ENCODE measurements at regions not wholly inside any gene's neighbourhood (a gene's known extent, or its start where the extent isn't known, plus 50 kb on each side); places are given as distances from the start of the nearest gene placed in this dataset.

DNA sequence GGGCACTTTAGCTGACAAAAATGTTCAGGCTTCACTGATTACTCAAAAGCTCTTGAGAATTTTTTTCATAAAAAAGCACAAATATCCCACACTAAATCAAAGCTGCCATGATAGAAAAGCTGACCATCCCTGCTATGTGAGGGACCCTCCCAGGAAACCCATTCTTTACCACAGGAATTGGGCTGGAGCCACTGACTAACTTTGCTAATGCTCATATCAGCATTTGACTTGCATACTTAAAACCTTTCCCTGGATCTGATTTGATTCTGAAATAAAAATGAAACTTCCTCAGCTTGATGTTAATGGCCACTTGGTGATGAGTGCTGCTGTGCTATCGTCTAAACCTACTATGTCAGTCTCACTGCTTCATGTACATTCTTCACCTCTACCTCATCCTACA lies 243.6 kb downstream of the PRELID2 start:
- no peaks in the 10 kb centered on the region for H3K9me3 ChIP-seq
- WGBS, 4 donors: 88 to 97% (median 89%) methylated on average over 1 of the region's 1 CpG
- H3K36me3 ChIP-seq: no peaks in the 10 kb centered on the region
- TF ChIP-seq, protein P1, sequence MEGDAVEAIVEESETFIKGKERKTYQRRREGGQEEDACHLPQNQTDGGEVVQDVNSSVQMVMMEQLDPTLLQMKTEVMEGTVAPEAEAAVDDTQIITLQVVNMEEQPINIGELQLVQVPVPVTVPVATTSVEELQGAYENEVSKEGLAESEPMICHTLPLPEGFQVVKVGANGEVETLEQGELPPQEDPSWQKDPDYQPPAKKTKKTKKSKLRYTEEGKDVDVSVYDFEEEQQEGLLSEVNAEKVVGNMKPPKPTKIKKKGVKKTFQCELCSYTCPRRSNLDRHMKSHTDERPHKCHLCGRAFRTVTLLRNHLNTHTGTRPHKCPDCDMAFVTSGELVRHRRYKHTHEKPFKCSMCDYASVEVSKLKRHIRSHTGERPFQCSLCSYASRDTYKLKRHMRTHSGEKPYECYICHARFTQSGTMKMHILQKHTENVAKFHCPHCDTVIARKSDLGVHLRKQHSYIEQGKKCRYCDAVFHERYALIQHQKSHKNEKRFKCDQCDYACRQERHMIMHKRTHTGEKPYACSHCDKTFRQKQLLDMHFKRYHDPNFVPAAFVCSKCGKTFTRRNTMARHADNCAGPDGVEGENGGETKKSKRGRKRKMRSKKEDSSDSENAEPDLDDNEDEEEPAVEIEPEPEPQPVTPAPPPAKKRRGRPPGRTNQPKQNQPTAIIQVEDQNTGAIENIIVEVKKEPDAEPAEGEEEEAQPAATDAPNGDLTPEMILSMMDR (IDR thresholded peaks at IDR 0.05): no peak
- no peak overlapping the region for H3K27ac ChIP-seq
- H3K4me3 ChIP-seq: no peak overlapping the region
- no peaks in the 10 kb centered on the region for H3K4me1 ChIP-seq
- intact Hi-C loops (cut with DNase I): no loop called here
- no peaks in the 10 kb centered on the region for H3K27me3 ChIP-seq
- DNase-seq (no peak), ATAC-seq (no peak)

DNA sequence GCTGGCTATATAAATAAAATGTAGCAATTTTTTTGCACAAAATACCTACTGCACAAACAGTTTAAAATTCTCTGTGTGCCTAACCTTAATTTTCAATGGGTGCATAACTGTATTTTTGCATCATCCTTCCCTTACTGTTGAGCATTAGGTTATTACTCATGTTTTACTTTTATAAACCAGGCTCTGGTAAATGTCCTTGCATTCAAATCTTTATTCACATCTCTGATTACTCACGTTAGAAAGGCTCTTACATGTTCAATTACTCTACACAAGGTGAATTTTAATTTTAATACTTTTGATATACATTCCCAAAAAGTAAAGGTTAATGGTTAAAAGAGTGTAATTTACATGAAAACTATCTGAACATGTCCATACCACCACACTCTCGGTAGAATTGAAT lies 246.1 kb downstream of the PRELID2 start:
- Histone ChIP-seq H3K4me1 (no peaks in the 10 kb centered on the region), H3K36me3 (no peaks in the 10 kb centered on the region), H3K27ac (no peak overlapping the region), H3K27me3 (no peaks in the 10 kb centered on the region), H3K9me3 (peaks cover 0 to 6% (median 0%) of the 10 kb centered on the region in 12 donors), H3K4me3 (no peak overlapping the region)
- intact Hi-C loops (cut with DNase I): no loop called here
- DNase-seq (no peak), ATAC-seq (no peak)
- 72 to 79% (median 76%) methylated on average over 2 of the region's 2 CpGs for WGBS, 4 donors
- TF ChIP-seq, protein P1 (IDR thresholded peaks at IDR 0.05): no peak
- no peak for TF ChIP-seq POLR2A (IDR thresholded peaks at IDR 0.05)

DNA sequence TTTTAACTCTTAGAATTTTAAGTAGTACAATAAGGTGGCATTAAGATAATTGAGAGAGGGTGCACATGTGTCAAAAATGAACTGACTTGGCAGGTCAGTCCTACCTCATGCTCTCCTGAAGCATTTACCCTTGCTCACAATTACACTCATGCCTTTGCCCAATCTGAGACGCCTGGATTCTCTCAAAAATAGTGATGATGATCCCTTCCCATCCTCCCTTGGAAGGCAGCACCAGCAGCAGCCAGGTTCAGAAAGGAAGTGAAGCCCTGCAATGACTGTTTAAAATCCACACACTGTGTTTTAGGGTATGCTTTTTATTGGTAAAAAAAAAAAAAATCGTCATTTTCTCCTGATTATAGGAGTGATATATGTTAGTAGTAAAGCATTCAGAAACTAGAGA lies 246.6 kb downstream of the PRELID2 start:
- H3K4me1 ChIP-seq: no peaks in the 10 kb centered on the region
- DNase-seq: no peak
- H3K27me3 ChIP-seq: no peaks in the 10 kb centered on the region
- intact Hi-C loops (cut with DNase I): no loop called here
- TF ChIP-seq, protein P1 (IDR thresholded peaks at IDR 0.05): no peak
- no peak for TF ChIP-seq POLR2A (IDR thresholded peaks at IDR 0.05)
- no peak for ATAC-seq
- H3K36me3 ChIP-seq: no peaks in the 10 kb centered on the region
- WGBS, 4 donors: 54 to 77% (median 65%) methylated on average over 2 of the region's 2 CpGs
- H3K9me3 ChIP-seq: peaks cover 0 to 11% (median under 1%) of the 10 kb centered on the region in 12 donors
- no peak overlapping the region for H3K4me3 ChIP-seq
- H3K27ac ChIP-seq: no peak overlapping the region

DNA sequence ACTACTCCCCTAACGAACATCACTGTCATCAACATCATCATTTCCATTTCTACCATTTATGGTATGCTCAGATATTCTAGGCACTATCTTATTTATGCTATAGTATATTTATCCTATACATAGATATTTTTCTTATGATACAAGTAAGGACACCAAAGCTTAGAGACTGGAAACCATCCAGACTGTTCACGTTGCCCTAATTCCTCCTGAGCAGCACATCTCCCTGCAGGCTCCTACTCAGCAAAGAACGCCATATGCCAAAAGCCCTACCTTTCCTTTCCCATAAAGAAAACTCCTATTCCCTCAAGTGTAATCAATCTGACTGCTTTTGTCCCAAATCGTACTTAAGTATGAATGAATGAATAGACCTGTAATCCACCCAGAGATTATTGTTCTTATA lies 247.0 kb downstream of the PRELID2 start:
- Histone ChIP-seq H3K9me3 (peaks cover 0 to 16% (median 2%) of the 10 kb centered on the region in 12 donors), H3K36me3 (no peaks in the 10 kb centered on the region), H3K4me1 (no peaks in the 10 kb centered on the region), H3K27ac (no peak overlapping the region), H3K4me3 (no peak overlapping the region), H3K27me3 (no peaks in the 10 kb centered on the region)
- intact Hi-C loops (cut with DNase I): no loop called here
- DNase-seq (no peak), ATAC-seq (no peak)
- 57 to 77% (median 74%) methylated on average over 4 of the region's 4 CpGs for WGBS, 4 donors
- TF ChIP-seq, protein P1 (IDR thresholded peaks at IDR 0.05): no peak
- no peak for TF ChIP-seq POLR2A (IDR thresholded peaks at IDR 0.05)

Measured in heart left ventricle (tissue), 16 donors.